ENCODE measurements at regions not wholly inside any gene's neighbourhood (a gene's known extent, or its start where the extent isn't known, plus 50 kb on each side); places are given as distances from the start of the nearest gene placed in this dataset.
"Not testable (repeated sequence)": the region's sequence is repeated elsewhere in the genome, so short reads cannot be mapped to it uniquely, and the experiment has no call there.

GRCh38 chr20:48403167-48403761, 424.5 kb downstream of the PREX1 start:
- Histone ChIP-seq H3K4me3 (no peak overlapping the region), H3K27ac (no peak overlapping the region), H3K9me3 (no peaks in the 10 kb centered on the region), H3K27me3 (peaks cover 0 to 41% (median 0%) of the 10 kb centered on the region in 4 donors), H3K36me3 (no peaks in the 10 kb centered on the region), H3K4me1 (no peaks in the 10 kb centered on the region)
- no peak for DNase-seq
- TF ChIP-seq, protein P1, sequence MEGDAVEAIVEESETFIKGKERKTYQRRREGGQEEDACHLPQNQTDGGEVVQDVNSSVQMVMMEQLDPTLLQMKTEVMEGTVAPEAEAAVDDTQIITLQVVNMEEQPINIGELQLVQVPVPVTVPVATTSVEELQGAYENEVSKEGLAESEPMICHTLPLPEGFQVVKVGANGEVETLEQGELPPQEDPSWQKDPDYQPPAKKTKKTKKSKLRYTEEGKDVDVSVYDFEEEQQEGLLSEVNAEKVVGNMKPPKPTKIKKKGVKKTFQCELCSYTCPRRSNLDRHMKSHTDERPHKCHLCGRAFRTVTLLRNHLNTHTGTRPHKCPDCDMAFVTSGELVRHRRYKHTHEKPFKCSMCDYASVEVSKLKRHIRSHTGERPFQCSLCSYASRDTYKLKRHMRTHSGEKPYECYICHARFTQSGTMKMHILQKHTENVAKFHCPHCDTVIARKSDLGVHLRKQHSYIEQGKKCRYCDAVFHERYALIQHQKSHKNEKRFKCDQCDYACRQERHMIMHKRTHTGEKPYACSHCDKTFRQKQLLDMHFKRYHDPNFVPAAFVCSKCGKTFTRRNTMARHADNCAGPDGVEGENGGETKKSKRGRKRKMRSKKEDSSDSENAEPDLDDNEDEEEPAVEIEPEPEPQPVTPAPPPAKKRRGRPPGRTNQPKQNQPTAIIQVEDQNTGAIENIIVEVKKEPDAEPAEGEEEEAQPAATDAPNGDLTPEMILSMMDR (IDR thresholded peaks at IDR 0.05) = no peak
- TF ChIP-seq POLR2A (IDR thresholded peaks at IDR 0.05) = no peak
- WGBS, 2 donors = 63 to 66% methylated on average over 6 to 7 of the region's 7 CpGs
- intact Hi-C loops (cut with DNase I) = no loop called here

DNA sequence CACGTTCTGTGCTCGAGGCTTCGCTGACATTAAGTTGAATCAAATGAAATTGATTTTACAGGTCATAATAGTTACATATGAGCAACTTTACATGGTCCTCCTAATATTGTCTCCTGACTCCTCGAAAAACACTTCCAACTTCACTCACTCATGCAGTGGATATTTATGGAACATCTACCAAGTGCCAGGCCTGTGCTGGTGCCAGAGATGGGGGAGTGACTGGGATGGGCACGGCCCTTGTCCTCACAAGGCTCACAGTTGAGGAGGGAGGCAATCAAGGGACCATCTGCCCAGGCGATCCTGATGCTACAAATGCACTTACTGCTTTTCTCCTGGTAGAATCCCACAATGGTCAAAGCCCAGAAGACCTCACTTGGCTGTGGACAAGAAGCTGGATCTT, 426.4 kb downstream of the PREX1 start:
- Histone ChIP-seq H3K9me3 (no peaks in the 10 kb centered on the region), H3K27me3 (peaks cover 0 to 56% (median 0%) of the 10 kb centered on the region in 4 donors), H3K27ac (no peak overlapping the region), H3K4me3 (no peak overlapping the region), H3K36me3 (no peaks in the 10 kb centered on the region), H3K4me1 (peaks cover 0 to 6% (median 0%) of the 10 kb centered on the region in 3 donors)
- no peak for DNase-seq
- WGBS, 2 donors = 72 to 75% methylated on average over 5 to 6 of the region's 6 CpGs
- intact Hi-C loops (cut with DNase I) = no loop called here
- no peak for TF ChIP-seq POLR2A (IDR thresholded peaks at IDR 0.05)
- TF ChIP-seq, protein P1 (IDR thresholded peaks at IDR 0.05) = no peak

- Histone ChIP-seq H3K36me3 (no peaks in the 10 kb centered on the region), H3K9me3 (no peaks in the 10 kb centered on the region), H3K4me1 (peaks cover 0 to 18% (median 0%) of the 10 kb centered on the region in 3 donors), H3K27ac (no peak overlapping the region), H3K27me3 (peaks cover 0 to 61% (median 0%) of the 10 kb centered on the region in 4 donors), H3K4me3 (no peak overlapping the region)
- WGBS, 2 donors = 47 to 100% methylated on average over 1 to 3 of the region's 8 CpGs
- no peak for DNase-seq
- no peak for TF ChIP-seq POLR2A (IDR thresholded peaks at IDR 0.05)
- TF ChIP-seq, protein P1 (IDR thresholded peaks at IDR 0.05) = no peak
- intact Hi-C loops (cut with DNase I) = no loop called here
Observed at GRCh38 chr20:48400009-48400408, 427.8 kb downstream of the PREX1 start.

DNA sequence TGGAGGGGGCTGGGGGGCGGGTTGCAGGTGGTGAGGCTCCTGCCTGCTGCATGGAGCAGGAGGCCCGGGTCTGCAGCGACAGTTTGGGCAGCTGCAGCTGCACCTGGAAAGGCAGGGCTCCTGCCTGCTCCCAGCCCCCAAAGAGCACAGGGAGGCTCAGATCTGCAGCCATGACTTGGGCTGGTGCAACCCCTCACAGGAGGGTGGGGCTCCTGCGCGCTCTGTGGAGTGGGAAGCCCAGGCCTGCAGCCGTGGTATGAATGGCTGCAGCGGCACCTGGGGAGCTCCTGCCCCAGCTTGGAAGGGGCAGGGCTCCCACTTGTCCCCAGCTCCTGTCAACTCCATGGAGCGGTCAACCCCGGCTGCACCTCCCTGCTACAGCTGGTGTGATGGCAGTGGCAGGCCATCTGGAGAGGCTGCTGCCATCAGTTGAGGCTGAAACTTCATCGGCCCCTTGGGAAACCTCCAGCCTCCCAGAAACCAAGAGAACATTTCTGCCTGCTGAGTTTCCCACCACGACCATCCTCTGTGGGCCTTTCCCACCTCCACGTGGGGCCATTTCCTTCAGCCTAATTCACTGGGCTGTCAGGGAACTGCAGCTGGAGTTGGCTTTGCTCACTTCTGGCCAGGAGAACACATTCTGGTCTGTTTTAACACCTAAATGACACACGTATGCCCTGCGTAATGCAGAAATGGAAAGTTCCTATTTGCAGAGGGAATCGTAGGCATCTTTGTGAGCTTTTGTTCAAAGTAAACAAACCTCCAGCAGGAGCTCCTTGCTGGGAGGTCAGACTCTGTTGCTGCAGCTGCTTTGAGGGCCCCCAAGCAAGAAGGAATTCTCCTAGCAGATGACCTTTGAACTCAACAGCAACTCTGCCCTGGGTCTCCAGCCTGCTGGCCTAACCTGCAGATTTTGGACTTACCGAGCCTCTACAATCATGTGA, 429.0 kb downstream of the PREX1 start:
- intact Hi-C loops (cut with DNase I) = no loop called here
- Histone ChIP-seq H3K4me1 (peaks cover 0 to 18% (median 0%) of the 10 kb centered on the region in 3 donors), H3K27me3 (peaks cover 0 to 64% (median 0%) of the 10 kb centered on the region in 4 donors), H3K27ac (no peak overlapping the region), H3K9me3 (no peaks in the 10 kb centered on the region), H3K4me3 (no peak overlapping the region), H3K36me3 (no peaks in the 10 kb centered on the region)
- 45 to 92% methylated on average over 4 to 6 of the region's 16 CpGs for WGBS, 2 donors
- TF ChIP-seq POLR2A (IDR thresholded peaks at IDR 0.05) = no peak
- TF ChIP-seq, protein P1 (IDR thresholded peaks at IDR 0.05) = no peak
- no peak for DNase-seq

DNA sequence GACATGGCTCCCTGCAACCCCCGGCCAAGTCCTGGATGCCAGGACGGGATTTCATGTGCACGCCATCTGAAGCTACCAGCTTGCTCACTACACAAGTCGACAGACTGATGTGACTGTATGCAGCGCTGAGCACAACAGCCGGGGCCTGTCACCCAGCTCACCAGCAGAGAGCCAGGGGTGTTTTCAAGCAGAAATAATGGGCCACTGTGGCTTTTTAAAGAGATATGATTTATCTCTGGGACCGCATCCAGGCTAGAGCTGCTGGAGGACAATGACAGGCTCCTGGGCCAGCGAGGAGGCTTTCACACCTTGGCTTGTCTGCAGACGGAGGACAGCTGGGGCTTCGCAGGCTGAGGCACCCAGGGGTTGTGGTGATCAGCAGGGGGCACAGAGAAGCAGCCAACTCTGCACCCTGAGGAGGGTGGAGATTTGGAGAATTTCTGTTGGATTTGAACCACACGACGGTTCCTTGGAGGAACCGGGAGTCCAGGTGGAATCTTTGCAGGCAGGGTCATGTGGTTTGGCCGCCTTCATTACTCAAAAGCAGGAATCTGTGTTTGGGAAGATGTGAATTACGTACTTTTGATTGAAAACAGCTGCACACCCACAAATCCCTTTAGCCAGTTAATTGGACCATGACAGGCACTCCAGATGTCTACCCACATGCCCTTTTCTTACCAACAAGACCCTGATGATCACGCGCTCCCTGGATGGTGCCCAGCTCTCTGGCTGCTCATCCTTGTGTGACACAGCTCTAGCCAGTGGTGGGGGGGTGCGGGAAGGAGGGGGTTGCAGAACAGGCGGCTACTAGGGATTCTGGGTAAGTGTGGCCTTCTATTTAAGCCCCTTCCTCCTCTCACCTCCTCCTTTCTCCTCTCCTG, 430.6 kb downstream of the PREX1 start:
- DNase-seq; H3K27ac ChIP-seq; H3K9me3 ChIP-seq; intact Hi-C loops (cut with DNase I); H3K4me3 ChIP-seq; H3K36me3 ChIP-seq: not testable (repeated sequence)
- 78 to 99% methylated on average over 8 to 12 of the region's 19 CpGs for WGBS, 2 donors
- Histone ChIP-seq H3K27me3 (peaks cover 0 to 66% (median 0%) of the 10 kb centered on the region in 4 donors), H3K4me1 (peaks cover 0 to 18% (median 0%) of the 10 kb centered on the region in 3 donors)

Measured in esophagus squamous epithelium (tissue), 5 donors.